HG03066 (cell line): ENCODE measurements at regions not wholly inside any gene's neighbourhood (a gene's known extent, or its start where the extent isn't known, plus 50 kb on each side); places are given as distances from the start of the nearest gene placed in this dataset.
"Not testable (repeated sequence)": the region's sequence is repeated elsewhere in the genome, so short reads cannot be mapped to it uniquely, and the experiment has no call there.

ENCODE experiments used
- ATAC-seq: cut with Tn5 transposase; IDR thresholded peaks from one replicate; pipeline ENCODE4 v1.9.1; 2021; ENCODE audit warnings: low read depth; ENCODE audit not compliant: unreplicated experiment

DNA sequence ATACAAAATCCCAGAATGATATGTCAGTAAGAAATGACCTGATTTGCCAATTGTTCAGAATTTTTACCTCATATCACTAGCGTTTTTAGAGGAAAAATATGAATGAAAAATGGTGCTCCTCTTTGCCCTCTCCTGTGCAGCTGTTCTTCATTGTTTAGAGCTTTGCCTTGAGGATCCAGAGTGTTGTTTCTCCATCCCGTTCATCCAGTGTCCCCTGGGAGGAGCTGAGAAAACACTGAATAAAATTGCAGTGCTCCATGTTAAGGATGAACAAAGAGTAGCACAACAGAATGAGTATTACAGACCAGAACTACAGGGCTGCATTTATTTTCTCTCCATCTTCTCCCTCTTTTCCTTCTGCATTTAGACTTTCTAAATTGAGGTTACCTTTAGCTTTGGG is 133.1 kb downstream of the ADCYAP1 start:
- ATAC-seq = no peak

DNA sequence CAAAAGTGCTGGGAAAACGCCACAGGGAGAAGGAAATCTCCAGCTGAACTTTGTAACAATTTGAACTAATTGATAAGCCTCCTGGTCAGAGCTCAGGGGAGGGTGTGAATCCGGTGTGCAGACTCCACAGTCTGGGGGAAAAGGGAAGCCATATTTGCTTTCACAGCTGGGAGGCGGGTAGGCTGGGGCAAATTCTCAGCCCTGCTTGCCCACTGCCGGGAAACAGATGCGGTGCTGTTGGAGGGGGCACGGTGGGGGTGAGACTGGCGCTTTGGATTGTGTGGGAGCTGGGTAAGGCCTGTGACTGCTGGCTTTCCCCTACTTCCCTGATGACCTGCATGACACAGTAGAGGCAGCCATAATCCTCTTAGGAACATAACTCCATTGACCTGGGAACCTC is 134.8 kb downstream of the ADCYAP1 start:
- no peak for ATAC-seq

DNA sequence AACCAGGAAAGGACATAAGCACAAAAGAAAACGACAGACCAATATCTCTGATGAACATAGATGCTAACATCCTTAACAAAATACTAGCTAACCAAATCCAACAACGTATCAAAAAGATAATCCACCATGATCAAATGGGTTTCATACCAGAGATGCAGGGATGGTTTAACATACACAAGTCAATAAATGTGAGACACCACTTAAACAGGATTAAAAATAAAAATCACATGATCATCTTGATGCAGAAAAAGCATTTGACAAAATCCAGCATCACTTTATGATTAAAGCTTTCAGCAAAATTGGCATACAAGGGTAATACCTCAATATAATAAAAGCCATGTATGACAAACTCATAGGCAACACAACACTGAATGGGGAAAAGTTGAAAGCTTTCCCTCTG is 138.4 kb downstream of the ADCYAP1 start:
- ATAC-seq = not testable (repeated sequence)

DNA sequence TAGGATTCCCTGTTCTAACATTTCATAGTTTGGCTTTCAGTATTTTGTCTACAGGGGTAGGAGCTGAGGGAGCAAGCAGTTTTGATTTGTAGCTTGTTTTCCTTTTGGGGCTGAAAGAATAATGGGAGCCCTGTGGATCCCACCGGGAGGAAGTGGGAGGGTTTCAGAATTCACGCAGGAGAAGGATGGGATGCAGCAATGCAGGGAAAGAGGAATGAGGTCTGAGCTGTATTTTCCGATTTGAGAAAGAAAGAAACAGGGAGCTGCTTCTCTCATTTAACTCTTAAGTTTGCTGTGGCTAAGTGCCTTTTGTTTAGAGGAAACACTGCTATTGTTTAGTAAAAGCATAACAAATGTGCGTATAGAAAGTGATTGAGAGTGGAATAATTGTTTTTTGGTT is 141.0 kb downstream of the ADCYAP1 start:
- ATAC-seq = no peak

DNA sequence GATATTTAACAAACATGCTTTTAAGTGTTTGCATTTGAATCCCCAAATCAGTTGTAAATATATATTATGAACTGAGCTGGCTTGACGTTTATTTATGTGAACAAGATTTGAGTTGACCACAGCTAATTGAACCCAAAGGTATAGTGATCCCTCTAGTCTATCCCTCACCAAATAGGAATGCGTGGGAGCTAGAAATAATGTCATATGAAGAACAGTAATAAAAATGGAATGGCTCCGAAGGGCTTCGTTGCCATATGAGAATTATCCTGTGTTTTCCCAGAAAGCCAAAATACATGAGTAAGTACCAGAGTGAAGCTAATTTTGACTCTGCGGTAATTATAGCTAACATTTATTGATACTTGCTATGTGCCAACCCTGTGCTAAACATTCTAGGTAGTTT is 142.7 kb downstream of the ADCYAP1 start:
- ATAC-seq = no peak

DNA sequence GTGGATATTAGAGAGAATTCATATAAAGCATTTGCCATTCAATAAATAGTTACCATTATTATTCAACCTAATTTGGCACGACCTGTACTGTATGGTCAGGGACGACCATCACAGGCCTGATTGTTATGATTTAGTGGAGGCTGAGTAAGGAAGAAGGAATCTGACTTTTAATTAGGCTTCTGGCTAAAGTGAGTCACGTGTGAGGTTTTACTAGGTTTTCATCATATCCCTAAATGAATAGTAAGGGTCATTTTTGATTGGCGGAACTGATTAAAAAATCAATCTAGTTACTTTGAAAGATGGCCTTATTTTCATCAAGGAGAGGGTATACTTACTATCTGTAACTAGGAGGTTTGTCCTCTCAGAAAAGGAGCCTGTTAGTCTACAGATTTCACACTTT is 143.4 kb downstream of the ADCYAP1 start:
- ATAC-seq = no peak

DNA sequence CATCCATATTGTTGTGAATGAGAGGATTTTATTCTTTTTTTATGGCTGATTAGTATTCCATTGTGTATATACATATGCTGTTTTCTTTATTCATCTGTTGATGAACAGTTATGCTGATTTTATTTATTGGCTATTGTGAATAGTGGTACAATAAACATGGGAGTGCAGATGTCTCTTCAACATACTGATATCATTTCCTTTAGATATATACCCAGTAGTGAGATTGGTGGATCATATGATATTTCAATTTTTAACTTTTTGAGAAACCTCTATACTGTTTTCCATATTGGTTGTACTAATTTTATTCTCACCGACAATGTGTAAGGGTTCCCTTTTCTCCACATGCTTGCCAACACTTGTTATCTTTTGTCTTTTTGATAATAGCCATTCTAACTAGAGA is 144.5 kb downstream of the ADCYAP1 start:
- ATAC-seq = no peak

DNA sequence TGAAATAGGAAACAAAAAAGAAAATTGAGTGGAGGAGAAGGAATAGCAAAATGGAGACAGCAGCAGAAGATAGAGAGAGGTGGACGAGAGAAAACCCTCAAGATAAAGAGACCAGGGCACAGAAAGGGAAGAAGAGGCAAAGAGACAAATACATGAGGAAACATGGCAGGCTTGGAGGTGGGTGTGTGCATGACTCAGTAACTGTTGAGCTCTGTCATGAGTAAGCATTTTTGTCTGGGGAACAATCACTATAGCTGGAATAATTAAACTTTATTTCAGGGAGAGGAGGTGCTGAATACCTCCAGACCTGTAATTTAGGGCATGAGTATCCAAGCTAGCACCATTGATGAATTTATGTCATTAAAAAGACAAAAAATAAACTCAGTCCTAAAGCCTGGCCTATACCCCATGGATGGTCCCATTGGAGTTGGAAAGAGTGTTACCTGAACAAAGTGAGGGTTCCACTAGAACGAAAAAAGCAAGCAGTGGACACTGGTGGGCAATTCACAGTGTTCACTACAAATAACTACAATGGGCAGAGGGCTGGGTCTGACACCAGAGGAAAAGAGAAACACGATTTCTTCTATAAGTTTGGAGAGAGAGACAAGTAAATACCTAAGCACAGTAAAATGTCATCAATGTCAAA is 145.5 kb downstream of the ADCYAP1 start:
- no peak for ATAC-seq

DNA sequence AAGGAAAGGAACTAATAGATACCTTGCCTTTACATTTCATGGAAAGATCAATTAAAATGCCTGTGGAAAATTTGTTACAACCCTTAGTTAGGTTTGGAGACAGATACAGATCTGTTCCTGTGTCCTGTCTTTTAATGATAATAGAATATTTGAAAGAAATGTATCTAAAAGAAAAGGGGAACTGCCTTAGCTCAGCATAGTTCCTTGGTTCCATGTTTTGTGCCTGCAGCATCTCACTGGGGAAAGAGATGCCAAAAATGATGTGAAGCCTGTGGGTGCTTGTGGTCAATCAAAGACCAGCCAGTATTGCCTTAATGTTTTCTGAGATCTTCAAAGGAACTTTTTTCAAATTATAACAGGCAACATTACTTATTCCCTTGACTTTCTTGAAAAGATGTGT is 147.6 kb downstream of the ADCYAP1 start:
- no peak for ATAC-seq

DNA sequence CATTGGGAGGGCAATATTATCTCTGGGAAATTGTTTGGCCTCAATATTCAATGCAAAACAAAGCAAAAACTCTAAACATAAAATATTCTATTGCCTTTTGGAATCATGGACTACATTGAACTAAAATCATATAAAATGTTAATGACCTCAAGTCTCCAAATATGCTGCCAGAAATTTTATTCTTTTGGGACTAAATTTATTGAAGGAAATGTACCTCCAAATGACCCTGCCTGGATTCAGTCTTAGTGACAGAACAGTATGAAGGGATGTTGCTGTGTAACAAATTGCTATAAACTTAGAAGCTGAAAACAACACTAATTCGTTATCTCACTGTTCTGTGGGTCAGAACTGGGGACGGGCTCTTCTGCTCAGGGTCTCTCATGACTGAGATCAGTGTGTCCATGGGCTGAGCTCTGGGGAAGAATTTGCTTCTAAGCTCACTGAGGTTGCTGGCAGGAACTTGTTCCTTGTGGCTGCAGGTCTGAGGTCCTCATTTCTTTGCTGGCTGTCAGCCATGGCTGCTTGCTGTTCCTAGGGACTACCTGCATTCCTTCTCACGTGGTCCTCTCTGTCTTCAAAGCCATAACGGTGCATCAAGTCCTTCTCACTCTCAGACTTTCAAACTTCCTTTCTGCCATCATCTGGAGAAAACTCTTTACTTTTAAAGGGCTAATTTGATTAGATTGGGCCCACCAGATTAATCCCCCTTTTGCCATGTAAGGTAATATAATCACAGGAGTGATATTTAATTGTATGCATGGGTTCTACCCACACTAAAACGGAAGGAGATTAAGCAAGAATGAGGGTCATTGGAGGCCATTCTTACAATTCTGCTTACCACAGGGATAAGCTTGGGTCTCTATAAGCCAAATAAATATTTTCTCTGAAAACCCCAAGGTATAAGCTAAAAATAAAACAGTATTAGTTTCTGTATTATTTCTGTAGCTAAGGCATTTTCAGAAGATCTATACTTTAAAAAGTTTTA is 149.0 kb downstream of the ADCYAP1 start:
- ATAC-seq = no peak

DNA sequence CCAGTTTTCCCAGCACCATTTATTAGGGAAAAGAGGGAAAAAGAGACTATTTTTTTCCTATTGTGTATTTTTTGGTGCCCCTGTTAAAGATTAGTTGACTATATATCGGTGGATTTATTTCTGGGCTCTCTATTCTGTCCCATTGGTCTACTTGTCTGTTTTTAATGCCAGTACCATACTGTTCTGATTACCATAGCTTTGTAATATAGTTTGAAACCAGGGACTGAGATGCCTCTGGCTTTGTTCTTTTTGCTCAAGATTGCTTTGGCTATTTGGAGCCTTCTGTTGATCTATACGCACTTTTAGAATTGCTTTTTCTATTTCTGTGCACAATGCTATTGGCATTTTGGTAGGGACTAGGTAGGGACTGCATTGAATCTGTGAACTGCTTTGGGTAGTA is 151.7 kb downstream of the ADCYAP1 start:
- no peak for ATAC-seq

DNA sequence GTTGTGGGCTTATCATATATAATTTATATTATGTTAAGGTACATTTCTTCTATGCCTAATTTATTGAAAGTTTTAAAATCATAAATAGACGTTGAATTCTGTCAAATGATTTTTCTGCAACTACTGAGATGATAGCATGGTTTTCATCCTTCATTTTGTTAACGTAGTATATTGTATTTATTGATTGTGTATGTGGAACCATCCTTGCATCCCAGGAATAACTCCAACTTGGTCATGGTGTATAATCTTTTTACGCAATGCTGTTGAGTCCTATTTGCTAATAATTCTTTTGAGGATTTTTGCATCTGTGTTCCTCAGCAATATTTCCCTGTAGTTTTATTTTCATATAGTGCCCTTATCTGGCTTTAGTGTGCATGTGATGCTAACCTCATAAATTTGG is 152.7 kb downstream of the ADCYAP1 start:
- ATAC-seq = no peak

DNA sequence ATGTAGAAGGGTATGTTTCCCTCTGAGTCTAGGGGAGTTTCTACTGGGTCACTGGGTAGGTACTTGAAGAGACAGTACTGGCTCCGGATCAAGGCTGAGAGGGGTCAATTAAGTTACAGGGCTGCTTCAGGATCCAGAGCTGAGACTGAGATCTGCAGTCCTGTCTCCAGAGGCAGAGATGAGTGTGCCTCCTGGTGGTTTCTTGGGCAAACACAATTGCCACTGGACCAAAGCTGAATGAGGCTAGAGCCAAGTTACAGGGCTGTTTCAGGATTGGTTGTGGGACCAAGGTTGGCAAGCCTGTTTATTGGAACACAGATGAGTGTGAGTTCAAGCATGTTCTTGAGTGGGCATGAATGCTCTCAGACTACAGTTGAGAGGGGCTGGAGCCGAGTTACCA is 157.9 kb downstream of the ADCYAP1 start:
- no peak for ATAC-seq

DNA sequence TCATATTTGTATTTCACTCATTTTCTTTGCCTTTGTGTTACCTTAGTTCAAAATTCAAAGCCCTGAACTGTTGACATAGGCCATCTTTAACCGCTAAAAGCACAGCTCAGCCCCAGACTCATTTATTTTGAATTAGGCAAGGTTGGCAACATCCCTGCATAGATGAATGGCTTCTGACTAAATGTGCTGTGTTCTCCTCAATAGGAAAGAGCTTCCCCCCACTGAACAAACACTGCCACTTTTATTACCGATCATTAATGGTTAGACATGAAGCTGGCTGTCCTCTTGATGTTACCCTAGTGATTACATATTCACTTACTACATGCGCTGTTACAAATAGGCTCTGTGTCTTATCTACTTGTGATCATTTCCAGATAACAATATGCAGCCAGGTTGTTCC is 170.7 kb downstream of the ADCYAP1 start:
- ATAC-seq = no peak

DNA sequence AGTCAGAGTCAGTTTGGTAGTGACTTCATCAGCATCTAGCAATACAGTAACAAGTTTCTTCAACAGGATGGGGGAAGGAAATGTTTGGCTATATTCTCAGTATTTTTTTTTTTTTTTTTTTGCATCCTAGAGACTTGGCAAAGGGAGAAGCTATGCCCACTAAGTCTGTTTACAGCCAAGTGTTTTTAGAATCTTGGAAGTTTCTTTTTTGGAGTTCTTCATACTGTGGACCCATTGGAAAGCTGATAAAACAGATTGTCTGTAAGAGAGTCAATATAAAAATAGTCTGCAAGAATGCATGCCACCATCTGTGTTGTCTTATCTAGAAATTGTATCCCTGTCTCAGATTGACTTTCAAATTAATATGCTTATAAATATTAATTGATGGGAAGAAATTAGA is 171.2 kb downstream of the ADCYAP1 start:
- ATAC-seq = no peak

DNA sequence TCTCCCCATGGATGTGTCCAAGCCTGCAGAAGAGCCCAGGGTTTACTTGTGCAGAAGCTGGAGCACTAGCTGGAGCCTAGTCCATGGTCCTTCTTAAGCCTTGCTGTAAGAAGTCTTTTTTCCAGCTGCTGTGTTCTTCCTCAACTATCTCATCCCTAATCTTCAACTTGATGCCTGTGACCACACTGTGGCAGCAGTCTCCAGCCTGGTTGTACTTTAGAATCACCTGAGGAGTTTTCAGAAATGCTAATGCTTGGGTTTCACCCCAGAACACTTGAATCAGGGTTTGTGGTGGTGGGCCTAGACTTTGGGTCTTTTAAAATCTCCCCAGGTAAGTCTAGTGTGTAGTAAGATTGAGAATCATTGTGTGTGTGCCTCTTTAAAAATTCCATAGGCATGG is 173.6 kb downstream of the ADCYAP1 start:
- no peak for ATAC-seq

DNA sequence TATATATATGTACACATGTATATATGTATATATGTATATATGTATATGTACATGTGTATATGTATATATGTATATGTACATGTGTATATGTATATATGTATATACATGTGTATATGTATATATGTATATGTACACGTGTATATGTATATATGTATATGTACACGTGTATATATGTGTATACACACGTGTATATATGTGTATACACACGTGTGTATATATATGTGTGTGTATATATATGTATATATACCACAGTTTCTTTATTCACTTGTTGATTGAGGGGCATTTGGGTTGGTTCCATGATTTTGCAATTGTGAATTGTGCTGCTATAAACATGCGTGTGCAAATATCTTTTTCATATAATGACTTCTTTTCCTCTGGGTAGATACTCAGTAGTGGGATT is 179.0 kb downstream of the ADCYAP1 start:
- ATAC-seq = not testable (repeated sequence)

DNA sequence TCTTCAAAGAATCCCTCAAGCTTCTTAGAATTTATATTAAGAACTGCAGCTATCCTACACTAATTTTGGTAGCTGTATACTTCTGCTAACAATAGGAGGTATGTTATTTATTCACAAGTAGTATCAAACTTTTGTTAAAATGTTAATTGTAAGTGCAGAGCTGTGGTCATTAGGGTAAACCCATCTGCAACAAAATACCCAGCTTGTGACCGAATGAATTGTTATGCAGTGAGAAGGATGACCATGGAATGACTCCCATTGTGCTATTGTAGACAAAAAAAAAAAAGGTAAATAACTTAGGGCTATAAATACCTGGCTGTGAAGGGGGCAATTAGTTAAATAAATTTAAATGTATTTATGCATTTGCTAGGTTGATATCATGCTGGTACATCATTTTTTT is 186.1 kb downstream of the ADCYAP1 start:
- ATAC-seq = no peak

DNA sequence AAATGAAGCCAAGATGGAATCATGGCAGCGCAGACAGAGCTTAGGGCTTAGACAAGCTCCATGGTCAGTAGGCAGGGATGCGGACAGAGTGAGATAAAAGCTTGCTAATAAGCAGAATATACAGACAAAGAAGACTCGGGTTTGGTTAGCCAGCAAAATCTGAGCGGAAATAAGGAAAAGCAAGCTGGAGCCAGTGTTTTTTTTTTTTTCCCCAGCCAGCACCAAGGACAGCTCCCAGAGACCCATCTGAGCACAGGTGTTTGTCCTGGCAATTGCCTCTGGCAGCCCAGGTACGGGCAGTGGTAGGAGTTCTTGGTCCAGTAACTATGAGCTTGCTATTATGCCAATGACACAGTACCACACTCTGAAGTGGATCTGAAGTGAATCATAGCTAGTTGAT is 187.6 kb downstream of the ADCYAP1 start:
- ATAC-seq = no peak

DNA sequence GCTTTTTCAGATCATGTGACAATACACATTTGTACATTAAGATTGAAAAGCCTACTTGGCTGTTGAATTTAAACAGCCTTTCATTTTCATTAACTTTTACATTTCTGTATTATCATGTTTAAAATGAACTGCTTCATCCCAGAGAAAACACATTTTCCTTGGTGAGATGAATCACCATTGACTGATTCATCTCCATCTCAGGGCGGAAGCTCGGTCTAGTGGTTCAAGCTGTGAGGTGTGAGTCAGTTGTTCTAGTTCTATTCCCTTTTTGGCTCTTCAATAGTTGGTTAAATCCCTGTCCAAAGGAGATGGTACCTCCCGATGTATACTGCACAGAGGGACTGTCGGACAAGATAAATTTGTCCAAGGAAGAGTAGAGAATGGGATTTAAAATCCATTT is 189.7 kb downstream of the ADCYAP1 start:
- no peak for ATAC-seq

DNA sequence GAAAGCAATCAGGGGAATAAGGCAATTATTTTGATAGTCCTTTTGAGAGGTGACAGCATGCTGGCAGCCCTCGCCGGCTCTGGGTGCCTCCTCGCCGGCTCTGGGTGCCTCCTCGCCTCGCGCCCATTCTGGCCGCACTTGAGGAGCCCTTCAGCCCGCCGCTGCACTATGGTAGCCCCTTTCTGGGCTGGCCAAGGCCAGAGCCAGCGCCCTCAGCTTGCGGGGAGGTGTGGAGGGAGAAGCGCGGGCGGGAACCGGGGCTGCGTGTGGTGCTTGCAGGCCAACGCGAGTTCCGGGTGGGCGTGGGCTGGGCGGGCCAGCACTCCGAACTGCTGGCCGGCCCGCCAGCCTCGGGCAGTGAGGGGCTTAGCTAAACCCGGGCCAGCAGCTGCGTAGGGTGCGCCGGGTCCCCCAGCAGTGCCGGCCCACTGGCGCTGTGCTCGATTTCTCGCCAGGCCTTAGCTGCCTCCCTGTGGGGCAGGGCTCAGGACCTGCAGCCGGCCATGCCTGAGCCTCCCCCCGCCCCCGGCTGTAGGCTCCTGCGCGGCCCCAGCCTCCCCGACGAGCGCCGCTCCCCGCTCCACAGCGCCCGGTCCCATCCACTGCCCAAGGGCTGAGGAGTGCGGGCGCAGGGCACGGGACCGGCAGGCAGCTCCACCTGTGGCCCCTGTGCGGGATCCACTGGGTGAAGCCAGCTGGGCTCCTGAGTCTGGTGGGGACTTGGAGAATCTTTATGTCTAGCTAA is 193.5 kb downstream of the ADCYAP1 start:
- ATAC-seq = not testable (repeated sequence)
